Subcutaneous abdominal adipose tissue (tissue), 5 donors: ENCODE measurements at regions not wholly inside any gene's neighbourhood (a gene's known extent, or its start where the extent isn't known, plus 50 kb on each side); places are given as distances from the start of the nearest gene placed in this dataset.

Experiments
- H3K27ac ChIP-seq: one replicate; pipeline ENCODE4 v1.7.0; 2013; ENCODE audit warnings: low read depth, mild to moderate bottlenecking, inconsistent platforms, low read length, moderate library complexity
- H3K27me3 ChIP-seq, 5 donors: one replicate each; pipeline ENCODE4 v1.7.0; 2013; ENCODE audit warnings: low read length in 5 of 5, inconsistent platforms in 1 of 5; ENCODE audit not compliant: control insufficient read depth in 5 of 5, insufficient read depth in 4 of 5
- H3K36me3 ChIP-seq, 5 donors: one replicate each; pipeline ENCODE4 v1.7.0; 2013; ENCODE audit warnings: low read length in 5 of 5; ENCODE audit not compliant: control insufficient read depth in 5 of 5, insufficient read depth in 5 of 5
- H3K4me1 ChIP-seq, 5 donors: one replicate each; pipeline ENCODE4 v1.7.0; 2013; ENCODE audit warnings: low read length in 5 of 5, mild to moderate bottlenecking in 3 of 5, moderate library complexity in 1 of 5; ENCODE audit not compliant: control insufficient read depth in 5 of 5, insufficient read depth in 5 of 5
- H3K4me3 ChIP-seq, 5 donors: one replicate each; pipeline ENCODE4 v1.7.0; 2013; ENCODE audit warnings: low read length in 5 of 5, low read depth in 1 of 5
- H3K9ac ChIP-seq, 5 donors: one replicate each; pipeline ENCODE4 v1.7.0; 2013; ENCODE audit warnings: low read length in 5 of 5, mild to moderate bottlenecking in 4 of 5, moderate library complexity in 3 of 5
- H3K9me3 ChIP-seq, 5 donors: one replicate each; pipeline ENCODE4 v1.7.0; 2013; ENCODE audit warnings: low read length in 5 of 5; ENCODE audit not compliant: control insufficient read depth in 5 of 5
- donor health status: healthy.
- donor health status: healthy.
- donor health status: healthy.
- donor health status: healthy.
- donor health status: healthy.

GRCh38 chr22:26798462-26799065 lies 141.2 kb downstream of the MIAT start:
- Histone ChIP-seq H3K27ac (no peak overlapping the region), H3K9me3 (peaks cover 0 to 2% (median 0%) of the 10 kb centered on the region in 5 donors), H3K4me3 (no peak overlapping the region), H3K9ac (no peak overlapping the region), H3K4me1 (no peaks in the 10 kb centered on the region), H3K36me3 (peaks cover 0 to 6% (median 0%) of the 10 kb centered on the region in 5 donors), H3K27me3 (no peaks in the 10 kb centered on the region)

DNA sequence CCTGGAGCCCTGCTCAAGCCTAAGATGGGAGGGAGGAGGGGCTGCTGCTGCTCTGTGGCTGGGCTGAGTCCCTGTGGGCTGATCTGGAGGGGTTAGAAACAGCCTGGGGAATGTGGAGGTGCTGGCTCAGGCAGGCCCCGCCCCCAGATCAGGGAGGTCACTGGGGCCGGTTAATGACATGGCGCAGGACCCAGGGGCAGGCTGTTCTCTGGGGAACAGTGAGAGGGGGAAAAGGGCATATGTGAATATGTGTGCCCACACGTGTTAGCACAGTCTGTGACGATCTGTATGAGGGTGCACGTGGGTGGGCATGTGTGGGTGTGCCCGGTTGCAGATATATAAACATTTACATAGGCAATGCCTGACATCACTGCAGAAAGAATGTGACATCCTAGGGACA lies 143.5 kb downstream of the MIAT start:
- no peak overlapping the region for H3K9ac ChIP-seq

GRCh38 chr22:26801449-26801848 lies 144.1 kb downstream of the MIAT start:
- Histone ChIP-seq H3K9ac (no peak overlapping the region), H3K4me1 (no peaks in the 10 kb centered on the region), H3K27ac (no peak overlapping the region), H3K36me3 (peaks cover 0 to 6% (median 0%) of the 10 kb centered on the region in 5 donors), H3K4me3 (no peak overlapping the region), H3K9me3 (no peaks in the 10 kb centered on the region), H3K27me3 (no peaks in the 10 kb centered on the region)

More for the DNA sequence above, 143.5 kb downstream of the MIAT start:
- Histone ChIP-seq H3K27me3 (no peaks in the 10 kb centered on the region), H3K36me3 (peaks cover 0 to 6% (median 0%) of the 10 kb centered on the region in 5 donors), H3K9me3 (no peaks in the 10 kb centered on the region), H3K27ac (no peak overlapping the region), H3K4me1 (no peaks in the 10 kb centered on the region), H3K4me3 (no peak overlapping the region)

- H3K27ac ChIP-seq: no peak overlapping the region
- peaks cover 5 to 15% (median 10%) of the 10 kb centered on the region in 5 donors for H3K4me1 ChIP-seq
- no peak overlapping the region for H3K4me3 ChIP-seq
- H3K9ac ChIP-seq: no peak overlapping the region
- H3K36me3 ChIP-seq: no peaks in the 10 kb centered on the region
- H3K27me3 ChIP-seq: no peaks in the 10 kb centered on the region
- H3K9me3 ChIP-seq: no peaks in the 10 kb centered on the region
These were observed 146.9 kb downstream of the MIAT start for GRCh38 chr22:26804315-26804714.

GRCh38 chr22:26804911-26805539 lies 147.6 kb downstream of the MIAT start:
- Histone ChIP-seq H3K9me3 (no peaks in the 10 kb centered on the region), H3K9ac (no peak overlapping the region), H3K27me3 (no peaks in the 10 kb centered on the region), H3K4me1 (peaks cover 5 to 22% (median 12%) of the 10 kb centered on the region in 5 donors), H3K36me3 (no peaks in the 10 kb centered on the region), H3K27ac (no peak overlapping the region), H3K4me3 (no peak overlapping the region)

DNA sequence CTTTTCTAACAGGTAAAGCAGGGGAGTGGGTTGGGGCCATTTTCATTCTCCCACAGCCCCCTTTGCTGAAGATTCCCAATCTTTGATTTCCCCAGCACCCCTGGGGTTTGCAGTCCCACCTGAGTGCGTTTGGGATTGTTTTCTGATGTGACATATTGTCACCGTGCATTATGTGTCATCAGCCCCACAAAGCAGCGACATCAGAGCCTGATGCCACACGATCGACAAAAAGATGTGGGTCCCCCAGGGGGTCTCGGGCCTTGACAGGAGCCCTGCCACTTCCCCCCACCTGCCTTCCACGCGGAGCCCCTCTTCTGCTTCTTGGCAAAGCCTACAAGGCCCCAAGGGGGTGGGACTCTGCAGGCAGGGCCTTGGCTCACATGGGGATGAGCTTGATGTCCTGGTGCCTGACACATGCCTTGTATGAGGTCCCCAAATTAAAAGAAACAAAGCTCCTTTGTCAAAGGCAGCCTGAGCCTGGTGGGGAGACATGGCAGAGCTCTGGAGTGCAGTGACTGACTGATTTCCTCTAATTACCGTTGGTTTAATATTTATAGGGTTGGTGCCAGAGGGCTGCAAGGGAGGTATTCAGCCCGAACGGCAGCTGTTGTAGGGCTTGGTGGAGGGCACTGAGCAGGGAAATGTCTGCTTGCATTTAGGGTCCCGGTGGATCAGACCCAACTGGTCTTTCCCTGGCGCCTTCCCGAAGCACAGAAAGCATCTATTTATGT lies 149.2 kb downstream of the MIAT start:
- Histone ChIP-seq H3K27ac (no peak overlapping the region), H3K36me3 (no peaks in the 10 kb centered on the region), H3K9ac (no peak overlapping the region), H3K9me3 (no peaks in the 10 kb centered on the region), H3K4me3 (no peak overlapping the region), H3K4me1 (peaks cover 10 to 35% (median 24%) of the 10 kb centered on the region in 5 donors), H3K27me3 (no peaks in the 10 kb centered on the region)

DNA sequence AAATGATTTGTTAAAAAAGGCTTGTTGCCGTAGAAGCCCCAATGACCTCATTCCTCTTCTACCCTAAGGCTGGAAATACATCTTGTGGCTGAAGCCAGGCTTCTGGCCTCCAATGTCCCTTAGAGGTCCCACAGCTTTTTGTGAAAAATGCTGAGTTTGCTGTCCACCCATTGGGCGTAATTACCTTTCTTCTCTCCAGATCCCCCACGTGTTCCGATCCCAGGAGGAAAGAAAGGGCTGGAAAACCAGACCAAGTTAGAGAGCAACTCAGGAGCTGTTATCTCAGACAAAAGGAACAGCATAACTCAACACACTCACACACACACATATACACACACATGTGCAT lies 154.2 kb downstream of the MIAT start:
- Histone ChIP-seq H3K9ac (no peak overlapping the region), H3K9me3 (no peaks in the 10 kb centered on the region), H3K36me3 (no peaks in the 10 kb centered on the region), H3K27me3 (no peaks in the 10 kb centered on the region), H3K27ac (no peak overlapping the region), H3K4me3 (no peak overlapping the region), H3K4me1 (peaks cover 10 to 36% (median 24%) of the 10 kb centered on the region in 5 donors)

DNA sequence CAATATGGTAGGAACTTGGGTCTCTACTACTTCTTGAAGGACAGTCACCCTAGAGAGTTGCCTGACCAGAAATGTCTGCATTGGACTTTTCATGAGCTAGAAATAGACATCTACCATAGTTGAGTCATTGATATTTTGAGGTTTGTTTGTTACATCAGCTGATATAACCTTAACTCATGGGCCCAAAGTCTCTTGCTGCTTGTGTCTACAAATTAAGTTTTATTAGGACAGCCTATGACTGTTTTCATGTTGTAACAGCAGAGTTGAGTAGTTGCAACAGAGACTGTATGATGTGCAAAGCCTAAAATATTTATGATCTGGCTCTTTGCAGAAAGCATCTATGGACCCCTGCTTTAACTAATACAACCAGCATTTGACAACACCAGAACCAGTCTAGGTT lies 155.3 kb downstream of the MIAT start:
- Histone ChIP-seq H3K36me3 (no peaks in the 10 kb centered on the region), H3K4me3 (no peak overlapping the region), H3K4me1 (peaks cover 10 to 36% (median 24%) of the 10 kb centered on the region in 5 donors), H3K9me3 (peaks cover 0 to 5% (median 4%) of the 10 kb centered on the region in 5 donors), H3K9ac (no peak overlapping the region), H3K27ac (no peak overlapping the region), H3K27me3 (no peaks in the 10 kb centered on the region)

GRCh38 chr22:26816726-26817125 lies 159.3 kb downstream of the MIAT start:
- H3K9me3 ChIP-seq: peaks cover 0 to 17% (median 13%) of the 10 kb centered on the region in 5 donors
- H3K36me3 ChIP-seq: no peaks in the 10 kb centered on the region
- H3K4me3 ChIP-seq: no peak overlapping the region
- no peak overlapping the region for H3K9ac ChIP-seq
- H3K27ac ChIP-seq: no peak overlapping the region
- H3K4me1 ChIP-seq: peaks cover 0 to under 1% (median 0%) of the 10 kb centered on the region in 5 donors
- no peaks in the 10 kb centered on the region for H3K27me3 ChIP-seq

GRCh38 chr22:26817926-26818325 lies 160.5 kb downstream of the MIAT start:
- Histone ChIP-seq H3K4me3 (peak overlapping the region in 1 of 5 donors; percentile 33), H3K4me1 (no peaks in the 10 kb centered on the region), H3K27ac (no peak overlapping the region), H3K36me3 (no peaks in the 10 kb centered on the region), H3K9me3 (peaks cover 0 to 17% (median 13%) of the 10 kb centered on the region in 5 donors), H3K27me3 (no peaks in the 10 kb centered on the region), H3K9ac (no peak overlapping the region)
